Stimulated activated naive CD8-positive, alpha-beta T cell treated with anti-CD3 and anti-CD28 coated beads, Interleukin-15, Interleukin-2, amounts not matched to agents 100 U/mL and 50 U/mL, for 24 hours (primary cell): ENCODE measurements at regions not wholly inside any gene's neighbourhood (a gene's known extent, or its start where the extent isn't known, plus 50 kb on each side); places are given as distances from the start of the nearest gene placed in this dataset.

ENCODE experiments used
- ATAC-seq: fragments of 150-1000 bp; cut with Tn5 transposase; one replicate; pipeline ENCODE4 v1.10.0; 2021
- DNase-seq: peaks from one replicate; pipeline ENCODE4 v3.0.0; 2021

GRCh38 chr13:50358231-50359040 lies 343.2 kb downstream of the KCNRG start:
- DNase-seq (no peak), ATAC-seq (no peak)

GRCh38 chr13:50359041-50359367 lies 343.8 kb downstream of the KCNRG start:
- ATAC-seq: no peak
- DNase-seq: no peak

GRCh38 chr13:50359779-50360178 lies 344.5 kb downstream of the KCNRG start:
- peak; percentile 37 for ATAC-seq
- no peak for DNase-seq

GRCh38 chr13:50360637-50361036 lies 345.4 kb downstream of the KCNRG start:
- ATAC-seq: no peak

GRCh38 chr13:50361282-50361681 lies 346.0 kb downstream of the KCNRG start:
- DNase-seq (no peak), ATAC-seq (no peak)

More at GRCh38 chr13:50360637-50361036, 345.4 kb downstream of the KCNRG start:
- DNase-seq: no peak

- ATAC-seq (peak; percentile 65), DNase-seq (peak; percentile 40)
Observed at GRCh38 chr13:50365408-50366391, 350.5 kb downstream of the KCNRG start.

- peak; percentile 30 for DNase-seq
- peak; percentile 87 for ATAC-seq
Observed at GRCh38 chr13:50366488-50367174, 351.4 kb downstream of the KCNRG start.

- no peak for ATAC-seq
- DNase-seq: no peak
Observed at GRCh38 chr13:50369646-50370045, 354.4 kb downstream of the KCNRG start.

GRCh38 chr13:50370303-50370950 lies 355.2 kb downstream of the KCNRG start:
- no peak for ATAC-seq
- DNase-seq: no peak

GRCh38 chr13:50374517-50374916 lies 359.3 kb downstream of the KCNRG start:
- no peak for DNase-seq
- ATAC-seq: no peak

GRCh38 chr13:50375792-50376191 lies 360.5 kb downstream of the KCNRG start:
- ATAC-seq (no peak), DNase-seq (no peak)

- ATAC-seq (no peak), DNase-seq (no peak)
Observed at GRCh38 chr13:50376895-50377575, 361.8 kb downstream of the KCNRG start.

- no peak for DNase-seq
- ATAC-seq: no peak
Observed at GRCh38 chr13:50377726-50378270, 362.6 kb downstream of the KCNRG start.

- no peak for ATAC-seq
- DNase-seq: no peak
Observed at GRCh38 chr13:50378509-50379044, 363.3 kb downstream of the KCNRG start.

- no peak for ATAC-seq
- no peak for DNase-seq
Observed at GRCh38 chr13:50379584-50379983, 364.3 kb downstream of the KCNRG start.

- ATAC-seq (no peak), DNase-seq (no peak)
Observed at GRCh38 chr13:50380905-50381304, 365.7 kb downstream of the KCNRG start.

GRCh38 chr13:50382511-50382910 lies 367.3 kb downstream of the KCNRG start:
- DNase-seq (no peak), ATAC-seq (no peak)

- DNase-seq (no peak), ATAC-seq (no peak)
Observed at GRCh38 chr13:50382951-50383350, 367.7 kb downstream of the KCNRG start.

GRCh38 chr13:50384724-50385123 lies 369.5 kb downstream of the KCNRG start:
- DNase-seq: no peak
- no peak for ATAC-seq

GRCh38 chr13:50386541-50387050 lies 371.4 kb downstream of the KCNRG start:
- no peak for DNase-seq
- no peak for ATAC-seq
